GM12878 (cell line): ENCODE measurements at regions not wholly inside any gene's neighbourhood (a gene's known extent, or its start where the extent isn't known, plus 50 kb on each side); places are given as distances from the start of the nearest gene placed in this dataset.

Experiments
- ATAC-seq: fragments of 200-7000 bp; cut with Tn5 transposase; 3 replicates; pipeline ENCODE4 v1.9.1; 2020; ENCODE audit warnings: mild to moderate bottlenecking, moderate library complexity
- BruUV-seq: library from RNA; stranded (reverse); fragments of 400-500 nt; replicated peaks from 2 replicates; lab custom pipeline; 2021; lab: Mats Ljungman, UMichigan
- CTCF ChIA-PET: fragments of 300-600 bp; sonication (Branson Sonifier 250); formaldehyde crosslinking; extraction: SDS; loops from one replicate; lab custom pipeline; 2021; ENCODE audit warnings: inconsistent platforms; lab: Yijun Ruan, JAX
- POLR2A ChIA-PET: fragments of 350-600 bp; formaldehyde crosslinking; extraction: SDS; loops from one replicate; lab custom pipeline; 2021; ENCODE audit warnings: inconsistent platforms; lab: Charles Lee
- RAD21 ChIA-PET: fragments of 300-600 bp; sonication (Branson Sonifier 250); formaldehyde crosslinking; loops from one replicate; lab custom pipeline; 2023; ENCODE audit warnings: antibody characterized with exemption; ENCODE audit not compliant: unreplicated experiment; lab: Charles Lee
- SMC1A ChIA-PET: fragments of 300-600 bp; sonication (Branson Sonifier 250); formaldehyde crosslinking; loops from one replicate; lab custom pipeline; 2023; ENCODE audit not compliant: unreplicated experiment, uncharacterized antibody; lab: Charles Lee
- DNase-seq: peaks from one replicate; pipeline ENCODE4 v3.0.0-alpha.2; 2011; ENCODE audit warnings: low read depth, low spot score
- FAIRE-seq: peaks from 3 replicates; lab custom pipeline; 2011; peaks lifted over from hg19 to GRCh38; lab: Jason Lieb, UNC
- H2AFZ ChIP-seq: 2 replicates; pipeline ENCODE4 v1.6.0; 2011; ENCODE audit warnings: low read depth, low read length, control low read depth; ENCODE audit not compliant: control insufficient read depth
- H3K27ac ChIP-seq: 2 replicates; pipeline ENCODE4 v1.5.1; 2011; ENCODE audit warnings: control low read depth; ENCODE audit not compliant: control insufficient read depth, insufficient read depth
- H3K27me3 ChIP-seq, 2 experiments: replicated peaks in 1 of 2; 2 replicates each; pipeline versions ENCODE4 v1.6.0 to v1.6.1; 2011; ENCODE audit warnings: low read length in 1 of 2; ENCODE audit not compliant: control insufficient read depth in 2 of 2, insufficient read depth in 2 of 2
- H3K36me3 ChIP-seq, 2 experiments: 2 replicates each; pipeline ENCODE4 v1.5.1; 2011; ENCODE audit warnings: low read length in 1 of 2; ENCODE audit not compliant: control insufficient read depth in 2 of 2, insufficient read depth in 2 of 2
- H3K4me1 ChIP-seq: 2 replicates; pipeline ENCODE4 v1.6.1; 2011; ENCODE audit warnings: mild to moderate bottlenecking, low read length, moderate library complexity, mixed read lengths; ENCODE audit not compliant: control insufficient read depth, insufficient read depth
- H3K4me2 ChIP-seq: 2 replicates; pipeline ENCODE4 v1.6.0; 2011; ENCODE audit warnings: control low read depth; ENCODE audit not compliant: control insufficient read depth, insufficient read depth
- H3K4me3 ChIP-seq: fragments of 200-600 bp; sonication (generic); 2 replicates; pipeline ENCODE4 v1.5.1; 2016
- H3K79me2 ChIP-seq: 2 replicates; pipeline ENCODE4 v1.6.0; 2011; ENCODE audit warnings: low read length; ENCODE audit not compliant: control insufficient read depth, insufficient read depth
- H3K9ac ChIP-seq: 2 replicates; pipeline ENCODE4 v1.8.0; 2011; ENCODE audit warnings: low read length, control low read depth, mixed read lengths; ENCODE audit not compliant: control insufficient read depth, insufficient read depth
- H3K9me3 ChIP-seq: replicated peaks from 3 replicates; pipeline ENCODE4 v1.5.1; 2011; ENCODE audit warnings: mild to moderate bottlenecking, low read length; ENCODE audit not compliant: control insufficient read depth, insufficient read depth
- H4K20me1 ChIP-seq: 2 replicates; pipeline ENCODE4 v1.6.0; 2011; ENCODE audit not compliant: control insufficient read depth, insufficient read depth
- HDAC6 ChIP-seq: fragments of 200-600 bp; sonication (generic); IDR thresholded peaks from one replicate; pipeline ENCODE4 v1.8.0; 2017; ENCODE audit warnings: antibody characterized with exemption; ENCODE audit not compliant: unreplicated experiment
- NR2C1 ChIP-seq: fragments of 450-650 bp; IDR thresholded peaks from 2 replicates; pipeline ENCODE4 v1.6.1; 2017; ENCODE audit warnings: antibody characterized with exemption, mild to moderate bottlenecking, moderate library complexity
- PAX5 ChIP-seq: IDR thresholded peaks from 2 replicates; pipeline ENCODE4 v1.6.1; 2011; ENCODE audit warnings: low read depth, low read length, borderline replicate concordance
- RELB ChIP-seq: fragments of 450-650 bp; IDR thresholded peaks from 2 replicates; pipeline ENCODE4 v1.6.1; 2017; ENCODE audit warnings: low read depth, mild to moderate bottlenecking, moderate library complexity
- SMARCA5 ChIP-seq: fragments of 450-650 bp; IDR thresholded peaks from 2 replicates; pipeline ENCODE4 v1.6.1; 2017; ENCODE audit warnings: mild to moderate bottlenecking
- TCF3 ChIP-seq: IDR thresholded peaks from 2 replicates; pipeline ENCODE4 v1.6.1; 2012; ENCODE audit warnings: low read depth, mild to moderate bottlenecking, low read length, borderline replicate concordance; ENCODE audit not compliant: insufficient read depth
- WGBS: methylation state at CpG from one replicate; pipeline ENCODE4 v1.1.6; 2016; ENCODE audit warnings: low lambda C conversion rate; ENCODE audit not compliant: insufficient replicate concordance, insufficient coverage; ENCODE audit errors: missing lambda C conversion rate; 5-methylcytosine and 5-hydroxymethylcytosine counted together
- in situ Hi-C: fragments of 300-500 bp; cut with MboI; formaldehyde crosslinking; loops from 9 replicates; pipeline ENCODE4 v1.14.3; 2018; ENCODE audit warnings: mixed read lengths
- intact Hi-C: fragments of 100-400 bp; cut with micrococcal nuclease; formaldehyde crosslinking; loops from one replicate; pipeline ENCODE4 v1.14.2; 2022; ENCODE audit not compliant: unreplicated experiment

- no peaks in the 10 kb centered on the region for H3K9me3 ChIP-seq
- H4K20me1 ChIP-seq, result no peaks in the 10 kb centered on the region
- H3K27me3 ChIP-seq, result no peaks in the 10 kb centered on the region
- no peaks in the 10 kb centered on the region for H3K4me1 ChIP-seq
- ChIA-PET CTCF (interaction anchor here (1.2 kb wide), 1 partner anchor 8 kb away, joined by 6 read pairs; no protein-coding TSS in a partner anchor), SMC1A (no interaction called here), RAD21 (interaction anchor here (0.6 kb wide), 1 partner anchor 1560 kb away, joined by 4 read pairs; no protein-coding TSS in a partner anchor), POLR2A (no interaction called here)
- TF ChIP-seq PAX5, result no peak
- 28% methylated on average over 9 of the region's 9 CpGs for WGBS
- intact Hi-C loops, result no loop called here
- no peak overlapping the region for H3K27ac ChIP-seq
- no peaks in the 10 kb centered on the region for H3K79me2 ChIP-seq
- in situ Hi-C loops, result no loop called here
- H3K4me2 ChIP-seq, result no peak overlapping the region
- H3K36me3 ChIP-seq, result no peaks in the 10 kb centered on the region
- H3K4me3 ChIP-seq, result no peak overlapping the region
- no peak overlapping the region for H2AFZ ChIP-seq
- BruUV-seq, result no TSS peak
- no peak overlapping the region for H3K9ac ChIP-seq
- no peak for DNase-seq
- ATAC-seq, result no peak
- no peak for FAIRE-seq
Measured at GRCh38 chr10:28171468-28172222, 131.2 kb downstream of the MPP7 start.

- 18% methylated on average over 2 of the region's 2 CpGs for WGBS
- Histone ChIP-seq H3K79me2 (no peaks in the 10 kb centered on the region), H4K20me1 (no peaks in the 10 kb centered on the region), H3K36me3 (no peaks in the 10 kb centered on the region), H3K27me3 (no peaks in the 10 kb centered on the region), H3K9me3 (no peaks in the 10 kb centered on the region), H2AFZ (no peak overlapping the region), H3K27ac (no peak overlapping the region), H3K4me3 (no peak overlapping the region), H3K9ac (no peak overlapping the region), H3K4me2 (no peak overlapping the region), H3K4me1 (no peaks in the 10 kb centered on the region)
- DNase-seq, result no peak
- TF ChIP-seq HDAC6 (no peak), NR2C1 (no peak), SMARCA5 (no peak), TCF3 (no peak), RELB (no peak)
- ChIA-PET SMC1A (no interaction called here), RAD21 (no interaction called here), CTCF (interaction anchor here (1.2 to 2.0 kb wide), 2 partner anchors 9 to 10 kb away, joined by 3 to 6 read pairs; no protein-coding TSS in a partner anchor), POLR2A (no interaction called here)
- FAIRE-seq, result no peak
- in situ Hi-C loops, result no loop called here
- no TSS peak for BruUV-seq
- intact Hi-C loops, result no loop called here
- no peak for ATAC-seq
Measured at GRCh38 chr10:28169525-28169924, 133.3 kb downstream of the MPP7 start.
